A673 (cell line): ENCODE measurements at regions not wholly inside any gene's neighbourhood (a gene's known extent, or its start where the extent isn't known, plus 50 kb on each side); places are given as distances from the start of the nearest gene placed in this dataset.
"Not testable (repeated sequence)": the region's sequence is repeated elsewhere in the genome, so short reads cannot be mapped to it uniquely, and the experiment has no call there.

Source experiments
- BruUV-seq: library from RNA; stranded (reverse); fragments of 400-500 nt; replicated peaks from 2 replicates; lab custom pipeline; 2021; lab: Mats Ljungman, UMichigan
- CTCF ChIA-PET: fragments of 300-600 bp; sonication (Branson Sonifier 250); formaldehyde crosslinking; loops from one replicate; lab custom pipeline; 2022; ENCODE audit warnings: antibody characterized with exemption; lab: Charles Lee
- POLR2A ChIA-PET: fragments of 300-600 bp; sonication (Branson Sonifier 250); formaldehyde crosslinking; loops from one replicate; lab custom pipeline; 2022; ENCODE audit warnings: antibody characterized with exemption; ENCODE audit not compliant: low non-redundant PET; lab: Charles Lee
- DNase-seq: peaks from one replicate; pipeline ENCODE4 v3.0.0-alpha.2; 2015; ENCODE audit warnings: low spot score
- H3K27ac ChIP-seq: fragments of 200-600 bp; sonication (generic); 2 replicates; pipeline ENCODE4 v1.5.1; 2016; ENCODE audit warnings: mixed run types, low read depth, mild to moderate bottlenecking, mixed read lengths, antibody characterized with exemption, low read length; ENCODE audit not compliant: poor library complexity, severe bottlenecking
- H3K27me3 ChIP-seq: fragments of 200-600 bp; sonication (generic); replicated peaks from 2 replicates; pipeline ENCODE4 v1.6.1; 2017; ENCODE audit warnings: mixed run types, low read depth, mild to moderate bottlenecking, mixed read lengths, antibody characterized with exemption, low read length; ENCODE audit not compliant: insufficient read depth, poor library complexity
- H3K36me3 ChIP-seq: fragments of 200-600 bp; sonication (generic); 2 replicates; pipeline ENCODE4 v1.6.1; 2016; ENCODE audit warnings: mixed run types, mild to moderate bottlenecking, mixed read lengths, antibody characterized with exemption, low read length; ENCODE audit not compliant: insufficient read depth, poor library complexity, severe bottlenecking
- H3K4me1 ChIP-seq: fragments of 200-600 bp; sonication (generic); 2 replicates; pipeline ENCODE4 v1.6.1; 2017; ENCODE audit warnings: mixed run types, mild to moderate bottlenecking, mixed read lengths, antibody characterized with exemption, low read length; ENCODE audit not compliant: insufficient read depth, poor library complexity, severe bottlenecking
- H3K4me3 ChIP-seq: fragments of 200-600 bp; sonication (generic); 2 replicates; pipeline ENCODE4 v1.5.1; 2016; ENCODE audit warnings: low read depth, mixed run types, mild to moderate bottlenecking, mixed read lengths, low read length; ENCODE audit not compliant: poor library complexity, severe bottlenecking
- H3K9me3 ChIP-seq: fragments of 200-600 bp; sonication (generic); 2 replicates; pipeline ENCODE4 v1.6.1; 2016; ENCODE audit warnings: mixed run types, low read depth, mild to moderate bottlenecking, mixed read lengths, antibody characterized with exemption, low read length; ENCODE audit not compliant: poor library complexity, severe bottlenecking
- CTCF ChIP-seq: fragments of 300-800, 200-600 bp; sonication (generic); conservative IDR thresholded peaks from 2 replicates; pipeline ENCODE4 v1.5.1; 2017; ENCODE audit warnings: low read depth, mild to moderate bottlenecking, antibody characterized with exemption, low read length, moderate library complexity, mixed read lengths
- EZH2 ChIP-seq: fragments of 200-600 bp; sonication (generic); IDR thresholded peaks from 2 replicates; pipeline ENCODE4 v1.6.1; 2017; ENCODE audit warnings: borderline replicate concordance, low read depth, mild to moderate bottlenecking, mixed read lengths, antibody characterized with exemption, low read length; ENCODE audit not compliant: poor library complexity, severe bottlenecking
- intact Hi-C: fragments of 100-400 bp; cut with micrococcal nuclease; formaldehyde crosslinking; loops from one replicate; pipeline ENCODE4 v1.10.0; 2022; ENCODE audit not compliant: unreplicated experiment

- DNase-seq, result no peak
- Histone ChIP-seq H3K27ac (no peak overlapping the region), H3K9me3 (no peaks in the 10 kb centered on the region), H3K4me3 (no peak overlapping the region), H3K36me3 (no peaks in the 10 kb centered on the region), H3K4me1 (peaks cover 9% of the 10 kb centered on the region), H3K27me3 (peaks cover 15% of the 10 kb centered on the region)
- no TSS peak for BruUV-seq
- intact Hi-C loops, result no loop called here
- CTCF ChIA-PET, result no interaction called here
- POLR2A ChIA-PET, result no interaction called here
- no peak for TF ChIP-seq CTCF
- TF ChIP-seq EZH2, result no peak
Observed at GRCh38 chr1:5768014-5768413, 224.2 kb downstream of the NPHP4 start.

- CTCF ChIA-PET, POLR2A ChIA-PET: not testable (repeated sequence)
Observed at GRCh38 chr1:5766996-5767395, 225.2 kb downstream of the NPHP4 start.

GRCh38 chr1:5765997-5766913 is 226.0 kb downstream of the NPHP4 start:
- Histone ChIP-seq H3K27me3 (peaks cover 25% of the 10 kb centered on the region), H3K4me1 (peaks cover 5% of the 10 kb centered on the region), H3K9me3 (peaks cover 6% of the 10 kb centered on the region), H3K4me3 (no peak overlapping the region), H3K27ac (no peak overlapping the region), H3K36me3 (no peaks in the 10 kb centered on the region)
- DNase-seq, result no peak
- TF ChIP-seq EZH2, result no peak
- ChIA-PET CTCF (no interaction called here), POLR2A (no interaction called here)
- intact Hi-C loops, result no loop called here
- BruUV-seq, result no TSS peak

More at GRCh38 chr1:5766996-5767395, 225.2 kb downstream of the NPHP4 start:
- H3K27me3 ChIP-seq, result peaks cover 18% of the 10 kb centered on the region
- H3K4me1 ChIP-seq, BruUV-seq, H3K27ac ChIP-seq, intact Hi-C loops, H3K36me3 ChIP-seq, DNase-seq, H3K4me3 ChIP-seq, H3K9me3 ChIP-seq: not testable (repeated sequence)

- Histone ChIP-seq H3K27ac (no peak overlapping the region), H3K27me3 (peaks cover 30% of the 10 kb centered on the region), H3K4me1 (no peaks in the 10 kb centered on the region), H3K36me3 (no peaks in the 10 kb centered on the region), H3K4me3 (no peak overlapping the region), H3K9me3 (peaks cover 11% of the 10 kb centered on the region)
- DNase-seq, result no peak
- no TSS peak for BruUV-seq
- TF ChIP-seq EZH2 (no peak), CTCF (no peak)
- CTCF ChIA-PET, result no interaction called here
- intact Hi-C loops, result no loop called here
- POLR2A ChIA-PET, result no interaction called here
Observed at GRCh38 chr1:5765483-5765882, 226.7 kb downstream of the NPHP4 start.
